ENCODE measurements at regions not wholly inside any gene's neighbourhood (a gene's known extent, or its start where the extent isn't known, plus 50 kb on each side); places are given as distances from the start of the nearest gene placed in this dataset.

DNA sequence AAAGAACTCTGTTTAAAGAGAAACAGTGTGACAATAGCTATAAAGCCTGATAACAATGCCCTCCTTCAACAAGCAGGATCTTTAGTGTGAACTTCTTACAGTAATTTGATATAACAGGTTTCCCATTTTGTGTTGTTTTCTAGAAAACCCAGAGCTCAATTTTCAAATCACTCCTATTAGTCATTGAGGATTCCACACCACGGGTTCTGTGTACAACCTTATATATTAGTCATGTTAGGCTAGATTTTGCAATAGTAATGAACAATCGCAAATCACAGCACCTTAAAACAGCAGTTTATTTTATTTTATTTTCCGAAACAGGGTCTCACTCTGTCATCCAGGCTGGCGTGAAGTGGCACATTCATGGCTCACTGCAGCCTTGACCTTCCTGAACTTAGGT, 1020.9 kb upstream of the INTU start:
- H3K9me3 ChIP-seq (ENCODE audit: control insufficient read depth, insufficient read depth, low read length) = no peaks in the 10 kb centered on the region
- no peaks in the 10 kb centered on the region for H3K27me3 ChIP-seq (ENCODE audit: control insufficient read depth, low read length)
- TF ChIP-seq, protein P1, sequence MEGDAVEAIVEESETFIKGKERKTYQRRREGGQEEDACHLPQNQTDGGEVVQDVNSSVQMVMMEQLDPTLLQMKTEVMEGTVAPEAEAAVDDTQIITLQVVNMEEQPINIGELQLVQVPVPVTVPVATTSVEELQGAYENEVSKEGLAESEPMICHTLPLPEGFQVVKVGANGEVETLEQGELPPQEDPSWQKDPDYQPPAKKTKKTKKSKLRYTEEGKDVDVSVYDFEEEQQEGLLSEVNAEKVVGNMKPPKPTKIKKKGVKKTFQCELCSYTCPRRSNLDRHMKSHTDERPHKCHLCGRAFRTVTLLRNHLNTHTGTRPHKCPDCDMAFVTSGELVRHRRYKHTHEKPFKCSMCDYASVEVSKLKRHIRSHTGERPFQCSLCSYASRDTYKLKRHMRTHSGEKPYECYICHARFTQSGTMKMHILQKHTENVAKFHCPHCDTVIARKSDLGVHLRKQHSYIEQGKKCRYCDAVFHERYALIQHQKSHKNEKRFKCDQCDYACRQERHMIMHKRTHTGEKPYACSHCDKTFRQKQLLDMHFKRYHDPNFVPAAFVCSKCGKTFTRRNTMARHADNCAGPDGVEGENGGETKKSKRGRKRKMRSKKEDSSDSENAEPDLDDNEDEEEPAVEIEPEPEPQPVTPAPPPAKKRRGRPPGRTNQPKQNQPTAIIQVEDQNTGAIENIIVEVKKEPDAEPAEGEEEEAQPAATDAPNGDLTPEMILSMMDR (IDR thresholded peaks at IDR 0.05; ENCODE audit: low read depth, low read length, poor library complexity, severe bottlenecking) = no peak
- TF ChIP-seq EZH2phosphoT487 (IDR thresholded peaks at IDR 0.05; ENCODE audit: borderline replicate concordance, low read length) = no peak
- no peak overlapping the region for H3K4me3 ChIP-seq (ENCODE audit: low read length)
- no peaks in the 10 kb centered on the region for H3K9me2 ChIP-seq (replicated peaks; ENCODE audit: control insufficient read depth, low read length)
- no peaks in the 10 kb centered on the region for H3K36me3 ChIP-seq (ENCODE audit: control insufficient read depth, low read length)
- no peak overlapping the region for H3K4me2 ChIP-seq (ENCODE audit: low read length)
- H3K27ac ChIP-seq (ENCODE audit: low read depth, low read length) = no peak overlapping the region
- H3K79me2 ChIP-seq (ENCODE audit: control insufficient read depth, low read length) = no peaks in the 10 kb centered on the region
- no peaks in the 10 kb centered on the region for H3K4me1 ChIP-seq (ENCODE audit: control insufficient read depth, low read length)
- H3F3A ChIP-seq (ENCODE audit: control insufficient read depth, insufficient read depth) = no peaks in the 10 kb centered on the region
- H4K20me1 ChIP-seq (ENCODE audit: control insufficient read depth, insufficient read depth, low read depth, low read length) = no peaks in the 10 kb centered on the region

- Histone ChIP-seq H3K36me3 (ENCODE audit: control insufficient read depth, low read length) (no peaks in the 10 kb centered on the region), H4K20me1 (ENCODE audit: control insufficient read depth, insufficient read depth, low read depth, low read length) (no peaks in the 10 kb centered on the region), H3K27me3 (ENCODE audit: control insufficient read depth, low read length) (no peaks in the 10 kb centered on the region), H3K27ac (ENCODE audit: low read depth, low read length) (no peak overlapping the region), H3F3A (ENCODE audit: control insufficient read depth, insufficient read depth) (no peaks in the 10 kb centered on the region), H3K79me2 (ENCODE audit: control insufficient read depth, low read length) (no peaks in the 10 kb centered on the region), H3K4me1 (ENCODE audit: control insufficient read depth, low read length) (no peaks in the 10 kb centered on the region), H3K4me2 (ENCODE audit: low read length) (no peak overlapping the region), H3K9me3 (ENCODE audit: control insufficient read depth, insufficient read depth, low read length) (no peaks in the 10 kb centered on the region), H3K4me3 (ENCODE audit: low read length) (no peak overlapping the region), H3K9me2 (replicated peaks; ENCODE audit: control insufficient read depth, low read length) (no peaks in the 10 kb centered on the region)
- TF ChIP-seq, protein P1 (IDR thresholded peaks at IDR 0.05; ENCODE audit: low read depth, low read length, poor library complexity, severe bottlenecking) = no peak
- no peak for TF ChIP-seq EZH2phosphoT487 (IDR thresholded peaks at IDR 0.05; ENCODE audit: borderline replicate concordance, low read length)
Measured at GRCh38 chr4:126614356-126614855, 1018.4 kb upstream of the INTU start.

GRCh38 chr4:126616795-126617194, 1016.0 kb upstream of the INTU start:
- no peaks in the 10 kb centered on the region for H3K36me3 ChIP-seq (ENCODE audit: control insufficient read depth, low read length)
- H3K79me2 ChIP-seq (ENCODE audit: control insufficient read depth, low read length) = no peaks in the 10 kb centered on the region
- no peaks in the 10 kb centered on the region for H3K9me2 ChIP-seq (replicated peaks; ENCODE audit: control insufficient read depth, low read length)
- H4K20me1 ChIP-seq (ENCODE audit: control insufficient read depth, insufficient read depth, low read depth, low read length) = no peaks in the 10 kb centered on the region
- H3K27me3 ChIP-seq (ENCODE audit: control insufficient read depth, low read length) = no peaks in the 10 kb centered on the region
- no peak for TF ChIP-seq EZH2phosphoT487 (IDR thresholded peaks at IDR 0.05; ENCODE audit: borderline replicate concordance, low read length)
- TF ChIP-seq, protein P1 (IDR thresholded peaks at IDR 0.05; ENCODE audit: low read depth, low read length, poor library complexity, severe bottlenecking) = no peak
- no peak overlapping the region for H3K4me3 ChIP-seq (ENCODE audit: low read length)
- H3K9me3 ChIP-seq (ENCODE audit: control insufficient read depth, insufficient read depth, low read length) = no peaks in the 10 kb centered on the region
- no peaks in the 10 kb centered on the region for H3K4me1 ChIP-seq (ENCODE audit: control insufficient read depth, low read length)
- no peaks in the 10 kb centered on the region for H3F3A ChIP-seq (ENCODE audit: control insufficient read depth, insufficient read depth)
- no peak overlapping the region for H3K4me2 ChIP-seq (ENCODE audit: low read length)
- H3K27ac ChIP-seq (ENCODE audit: low read depth, low read length) = no peak overlapping the region
